ENCODE measurements at regions not wholly inside any gene's neighbourhood (a gene's known extent, or its start where the extent isn't known, plus 50 kb on each side); places are given as distances from the start of the nearest gene placed in this dataset.
"Not testable (repeated sequence)": the region's sequence is repeated elsewhere in the genome, so short reads cannot be mapped to it uniquely, and the experiment has no call there.

DNA sequence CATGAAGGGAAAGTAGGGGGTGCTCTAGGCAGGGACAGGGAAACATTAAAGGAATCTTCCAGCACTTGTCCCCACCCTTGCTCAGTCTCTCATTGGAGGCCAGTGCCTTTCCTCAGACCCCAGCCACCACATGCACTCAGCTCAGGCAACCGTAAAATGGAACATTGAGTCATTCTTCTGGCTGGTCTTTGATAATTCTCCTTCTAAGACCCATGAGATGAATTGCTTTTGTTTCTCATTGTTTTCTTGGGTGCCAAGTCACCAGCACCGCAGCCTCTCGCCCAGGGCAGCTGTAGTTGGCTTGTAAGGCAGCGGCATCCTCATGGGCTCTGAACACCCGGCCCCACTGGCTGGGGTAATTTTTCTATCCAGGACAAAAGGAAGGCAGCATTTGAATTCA, 108.2 kb downstream of the PHETA1 start:
- no peak overlapping the region for H3K9ac ChIP-seq (ENCODE audit: low read length)
- no peak overlapping the region for H2AFZ ChIP-seq (ENCODE audit: insufficient read depth, low read depth, low read length, poor library complexity, severe bottlenecking)
- Mint-ChIP-seq H3K9me3 (ENCODE audit: insufficient read depth) (no peaks in the 10 kb centered on the region), H3K4me1 (no peaks in the 10 kb centered on the region), H3K27ac (no peak overlapping the region), H3K4me3 (no peak overlapping the region), H3K27me3 (peaks cover 13% of the 10 kb centered on the region)
- H3K79me2 ChIP-seq (ENCODE audit: control insufficient read depth, insufficient read depth, low read length) = no peaks in the 10 kb centered on the region
- no peaks in the 10 kb centered on the region for H4K20me1 ChIP-seq (ENCODE audit: control insufficient read depth, insufficient read depth, low read length, poor library complexity, severe bottlenecking)
- no peak overlapping the region for H3K4me2 ChIP-seq (replicated peaks; ENCODE audit: low read depth, low read length, poor library complexity, severe bottlenecking)
- WGBS (ENCODE audit: insufficient coverage) = 96% methylated on average over 5 of the region's 5 CpGs
- ChIA-PET POLR2A (no interaction called here), CTCF (no interaction called here)
- no peaks in the 10 kb centered on the region for H3K4me1 ChIP-seq (ENCODE audit: control insufficient read depth in 2 of 2, insufficient read depth in 2 of 2, low read length in 2 of 2)
- no peak for DNase-seq
- peaks cover 0 to 4% (median 0%) of the 10 kb centered on the region in 4 experiments for H3K27me3 ChIP-seq (replicated peaks in 1 of 4; ENCODE audit: control extremely low read depth in 1 of 4, control insufficient read depth in 3 of 4, insufficient read depth in 4 of 4, low read length in 3 of 4)
- H3K4me3 ChIP-seq (ENCODE audit: control extremely low read depth in 1 of 5, extremely low read depth in 1 of 5, insufficient read depth in 1 of 5, low read depth in 2 of 5, low read length in 4 of 5) = no peak overlapping the region
- peaks cover 0 to 9% (median 0%) of the 10 kb centered on the region in 3 donors for H3K9me3 ChIP-seq (ENCODE audit: control extremely low read depth in 1 of 3, control insufficient read depth in 2 of 3, insufficient read depth in 1 of 3, low read length in 2 of 3)
- H3K36me3 ChIP-seq (replicated peaks in 1 of 2; ENCODE audit: control extremely low read depth in 1 of 2, control insufficient read depth in 1 of 2, extremely low read depth in 1 of 2, insufficient read depth in 2 of 2, low read length in 1 of 2) = no peaks in the 10 kb centered on the region
- H3K27ac ChIP-seq (ENCODE audit: low read length in 2 of 2) = no peak overlapping the region
- intact Hi-C loops (cut with micrococcal nuclease) = no loop called here
- TF ChIP-seq, protein P1, sequence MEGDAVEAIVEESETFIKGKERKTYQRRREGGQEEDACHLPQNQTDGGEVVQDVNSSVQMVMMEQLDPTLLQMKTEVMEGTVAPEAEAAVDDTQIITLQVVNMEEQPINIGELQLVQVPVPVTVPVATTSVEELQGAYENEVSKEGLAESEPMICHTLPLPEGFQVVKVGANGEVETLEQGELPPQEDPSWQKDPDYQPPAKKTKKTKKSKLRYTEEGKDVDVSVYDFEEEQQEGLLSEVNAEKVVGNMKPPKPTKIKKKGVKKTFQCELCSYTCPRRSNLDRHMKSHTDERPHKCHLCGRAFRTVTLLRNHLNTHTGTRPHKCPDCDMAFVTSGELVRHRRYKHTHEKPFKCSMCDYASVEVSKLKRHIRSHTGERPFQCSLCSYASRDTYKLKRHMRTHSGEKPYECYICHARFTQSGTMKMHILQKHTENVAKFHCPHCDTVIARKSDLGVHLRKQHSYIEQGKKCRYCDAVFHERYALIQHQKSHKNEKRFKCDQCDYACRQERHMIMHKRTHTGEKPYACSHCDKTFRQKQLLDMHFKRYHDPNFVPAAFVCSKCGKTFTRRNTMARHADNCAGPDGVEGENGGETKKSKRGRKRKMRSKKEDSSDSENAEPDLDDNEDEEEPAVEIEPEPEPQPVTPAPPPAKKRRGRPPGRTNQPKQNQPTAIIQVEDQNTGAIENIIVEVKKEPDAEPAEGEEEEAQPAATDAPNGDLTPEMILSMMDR (IDR thresholded peaks at IDR 0.05) = no peak
- no peak for TF ChIP-seq EZH2 (IDR thresholded peaks at IDR 0.05; ENCODE audit: borderline replicate concordance, insufficient read depth, low read depth, low read length, poor library complexity, severe bottlenecking)
- no peak for ATAC-seq (ENCODE audit: low read depth)

- WGBS (ENCODE audit: insufficient coverage) = 82% methylated on average over 3 of the region's 4 CpGs
- no peaks in the 10 kb centered on the region for H3K4me1 Mint-ChIP-seq
Measured at GRCh38 chr12:111259231-111259630, 109.7 kb downstream of the PHETA1 start.

DNA sequence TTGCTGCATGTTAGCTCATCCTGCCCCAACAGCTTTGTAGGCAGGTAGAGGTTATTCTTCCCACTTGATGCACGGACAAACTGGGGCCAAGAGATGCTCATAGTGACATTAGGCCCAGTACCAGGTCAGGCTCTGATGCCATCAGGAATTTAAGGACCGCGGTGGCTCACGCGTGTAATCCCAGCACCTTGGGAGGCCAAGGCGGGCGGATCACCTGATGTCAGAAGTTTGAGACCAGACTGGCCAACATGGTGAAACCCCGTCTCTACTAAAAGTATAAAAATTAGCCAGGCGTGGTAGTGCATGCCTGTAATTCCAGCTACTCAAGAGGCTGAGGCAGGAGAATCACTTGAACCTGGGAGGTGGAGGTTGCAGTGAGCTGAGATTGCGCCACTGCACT, 110.8 kb downstream of the PHETA1 start:
- H3K4me3 Mint-ChIP-seq; H4K20me1 ChIP-seq (ENCODE audit: control insufficient read depth, insufficient read depth, low read length, poor library complexity, severe bottlenecking); H3K9me3 Mint-ChIP-seq (ENCODE audit: insufficient read depth); H3K4me3 ChIP-seq (ENCODE audit: control extremely low read depth in 1 of 5, extremely low read depth in 1 of 5, insufficient read depth in 1 of 5, low read depth in 2 of 5, low read length in 4 of 5); H2AFZ ChIP-seq (ENCODE audit: insufficient read depth, low read depth, low read length, poor library complexity, severe bottlenecking); H3K79me2 ChIP-seq (ENCODE audit: control insufficient read depth, insufficient read depth, low read length); H3K4me2 ChIP-seq (replicated peaks; ENCODE audit: low read depth, low read length, poor library complexity, severe bottlenecking); ATAC-seq (ENCODE audit: low read depth); H3K27ac Mint-ChIP-seq; H3K36me3 ChIP-seq (replicated peaks in 1 of 2; ENCODE audit: control extremely low read depth in 1 of 2, control insufficient read depth in 1 of 2, extremely low read depth in 1 of 2, insufficient read depth in 2 of 2, low read length in 1 of 2); POLR2A ChIA-PET; H3K27ac ChIP-seq (ENCODE audit: low read length in 2 of 2); H3K9ac ChIP-seq (ENCODE audit: low read length); H3K4me1 ChIP-seq (ENCODE audit: control insufficient read depth in 2 of 2, insufficient read depth in 2 of 2, low read length in 2 of 2); H3K27me3 ChIP-seq (replicated peaks in 1 of 4; ENCODE audit: control extremely low read depth in 1 of 4, control insufficient read depth in 3 of 4, insufficient read depth in 4 of 4, low read length in 3 of 4); intact Hi-C loops (cut with micrococcal nuclease); H3K4me1 Mint-ChIP-seq; DNase-seq: not testable (repeated sequence)
- H3K27me3 Mint-ChIP-seq = peaks cover 24% of the 10 kb centered on the region
- CTCF ChIA-PET = interaction anchor here (0.8 kb wide), 1 partner anchor 11 kb away, joined by 3 read pairs; no protein-coding TSS in a partner anchor
- H3K9me3 ChIP-seq (ENCODE audit: control extremely low read depth in 1 of 3, control insufficient read depth in 2 of 3, insufficient read depth in 1 of 3, low read length in 2 of 3) = peaks cover 0 to 12% (median 0%) of the 10 kb centered on the region in 3 donors
- 95% methylated on average over 7 of the region's 10 CpGs for WGBS (ENCODE audit: insufficient coverage)

More at GRCh38 chr12:111259231-111259630, 109.7 kb downstream of the PHETA1 start:
- H3K36me3 ChIP-seq (replicated peaks in 1 of 2; ENCODE audit: control extremely low read depth in 1 of 2, control insufficient read depth in 1 of 2, extremely low read depth in 1 of 2, insufficient read depth in 2 of 2, low read length in 1 of 2) = no peaks in the 10 kb centered on the region
- no peak overlapping the region for H3K4me3 ChIP-seq (ENCODE audit: control extremely low read depth in 1 of 5, extremely low read depth in 1 of 5, insufficient read depth in 1 of 5, low read depth in 2 of 5, low read length in 4 of 5)
- intact Hi-C loops (cut with micrococcal nuclease) = no loop called here
- ATAC-seq (ENCODE audit: low read depth) = no peak
- no peak overlapping the region for H3K9ac ChIP-seq (ENCODE audit: low read length)
- DNase-seq = no peak
- H2AFZ ChIP-seq (ENCODE audit: insufficient read depth, low read depth, low read length, poor library complexity, severe bottlenecking) = no peak overlapping the region
- H3K27me3 ChIP-seq (replicated peaks in 1 of 4; ENCODE audit: control extremely low read depth in 1 of 4, control insufficient read depth in 3 of 4, insufficient read depth in 4 of 4, low read length in 3 of 4) = peaks cover 0 to 8% (median 0%) of the 10 kb centered on the region in 4 experiments
- TF ChIP-seq, protein P1 (IDR thresholded peaks at IDR 0.05) = no peak
- TF ChIP-seq EZH2 (IDR thresholded peaks at IDR 0.05; ENCODE audit: borderline replicate concordance, insufficient read depth, low read depth, low read length, poor library complexity, severe bottlenecking) = no peak
- H3K4me2 ChIP-seq (replicated peaks; ENCODE audit: low read depth, low read length, poor library complexity, severe bottlenecking) = no peak overlapping the region
- Mint-ChIP-seq H3K9me3 (ENCODE audit: insufficient read depth) (no peaks in the 10 kb centered on the region), H3K27ac (no peak overlapping the region), H3K4me3 (no peak overlapping the region), H3K27me3 (peaks cover 17% of the 10 kb centered on the region)
- no peaks in the 10 kb centered on the region for H3K4me1 ChIP-seq (ENCODE audit: control insufficient read depth in 2 of 2, insufficient read depth in 2 of 2, low read length in 2 of 2)
- no peak overlapping the region for H3K27ac ChIP-seq (ENCODE audit: low read length in 2 of 2)
- H4K20me1 ChIP-seq (ENCODE audit: control insufficient read depth, insufficient read depth, low read length, poor library complexity, severe bottlenecking) = no peaks in the 10 kb centered on the region
- peaks cover 0 to 9% (median 0%) of the 10 kb centered on the region in 3 donors for H3K9me3 ChIP-seq (ENCODE audit: control extremely low read depth in 1 of 3, control insufficient read depth in 2 of 3, insufficient read depth in 1 of 3, low read length in 2 of 3)
- H3K79me2 ChIP-seq (ENCODE audit: control insufficient read depth, insufficient read depth, low read length) = no peaks in the 10 kb centered on the region
- ChIA-PET CTCF (no interaction called here), POLR2A (no interaction called here)
